HepG2 (cell line): ENCODE measurements at regions not wholly inside any gene's neighbourhood (a gene's known extent, or its start where the extent isn't known, plus 50 kb on each side); places are given as distances from the start of the nearest gene placed in this dataset.

Experiments used
- ATAC-seq: fragments of 200-7000 bp; cut with Tn5 transposase; 3 replicates; pipeline ENCODE4 v1.9.1; 2020; ENCODE audit warnings: mild to moderate bottlenecking, moderate library complexity
- BruUV-seq: library from RNA; stranded (reverse); fragments of 400-500 nt; replicated peaks from 2 replicates; lab custom pipeline; 2021; lab: Mats Ljungman, UMichigan
- CTCF ChIA-PET: fragments of 300-600 bp; formaldehyde crosslinking; extraction: SDS; loops from one replicate; lab custom pipeline; 2021; ENCODE audit warnings: low total read pairs, inconsistent platforms, low intra/inter-chr PET ratio; lab: Yijun Ruan, JAX
- POLR2A ChIA-PET: fragments of 350-600 bp; sonication (Branson Sonifier 250); formaldehyde crosslinking; loops from one replicate; lab custom pipeline; 2020; ENCODE audit warnings: antibody characterized with exemption, inconsistent platforms; lab: Yijun Ruan, JAX
- DNase-seq: peaks from one replicate; pipeline ENCODE4 v3.0.0-alpha.2; 2015; ENCODE audit warnings: low spot score
- FAIRE-seq: peaks from 3 replicates; lab custom pipeline; 2011; peaks lifted over from hg19 to GRCh38; lab: Jason Lieb, UNC
- H2AFZ ChIP-seq: one replicate; pipeline ENCODE4 v1.6.1; 2011; ENCODE audit warnings: low read length, inconsistent platforms
- H3K27ac ChIP-seq: fragments of 300-600 bp; 3 replicates; pipeline ENCODE4 v1.8.0; 2011; ENCODE audit warnings: mixed run types, mild to moderate bottlenecking, mixed read lengths, low read length, inconsistent platforms; ENCODE audit not compliant: insufficient read depth; ENCODE audit errors: extremely low read length
- H3K27me3 ChIP-seq, 2 experiments: fragments of 200-600 bp in 1 of 2; 2 replicates in 1 of 2; 3 replicates in 1 of 2; pipeline versions ENCODE4 v1.6.0 to v1.8.0; 2011; ENCODE audit warnings: low read length in 2 of 2, mild to moderate bottlenecking in 2 of 2, moderate library complexity in 2 of 2, inconsistent platforms in 1 of 2; ENCODE audit not compliant: insufficient read depth in 2 of 2, control insufficient read depth in 1 of 2
- H3K36me3 ChIP-seq, 2 experiments: fragments of 200-600 bp in 1 of 2; replicated peaks in 1 of 2; 2 replicates in 1 of 2; 3 replicates in 1 of 2; pipeline versions ENCODE4 v1.5.1 to v1.8.0; 2011; ENCODE audit warnings: low read length in 2 of 2, inconsistent platforms in 1 of 2; ENCODE audit not compliant: insufficient read depth in 2 of 2, control insufficient read depth in 1 of 2
- H3K4me1 ChIP-seq: 2 replicates; pipeline ENCODE4 v1.5.1; 2012; ENCODE audit warnings: low read length, inconsistent platforms; ENCODE audit not compliant: insufficient read depth
- H3K4me2 ChIP-seq: 2 replicates; pipeline ENCODE4 v1.6.0; 2011; ENCODE audit warnings: low read depth, low read length, inconsistent platforms
- H3K4me3 ChIP-seq, 3 experiments: fragments of 200-600 bp in 1 of 3; sonication (generic), shearing (Covaris generic) in 1 of 3; replicated peaks in 1 of 3; 2 replicates each; pipeline ENCODE4 v1.5.1; 2011 to 2016; ENCODE audit warnings: low read length in 3 of 3, inconsistent platforms in 2 of 3, low read depth in 2 of 3, mild to moderate bottlenecking in 2 of 3, control low read depth in 1 of 3, mixed read lengths in 1 of 3; ENCODE audit not compliant: insufficient read depth in 1 of 3
- H3K79me2 ChIP-seq: one replicate; pipeline ENCODE4 v1.6.1; 2011; ENCODE audit warnings: low read length, inconsistent platforms; ENCODE audit not compliant: insufficient read depth
- H3K9ac ChIP-seq: 2 replicates; pipeline ENCODE4 v1.6.0; 2011; ENCODE audit warnings: mild to moderate bottlenecking, low read depth, low read length, inconsistent platforms; ENCODE audit not compliant: insufficient read depth
- H3K9me3 ChIP-seq: 2 replicates; pipeline ENCODE4 v1.5.1; 2012; ENCODE audit warnings: mild to moderate bottlenecking, low read length
- H4K20me1 ChIP-seq: 2 replicates; pipeline ENCODE4 v1.6.0; 2011; ENCODE audit warnings: inconsistent platforms, mild to moderate bottlenecking, low read length, moderate library complexity; ENCODE audit not compliant: insufficient read depth
- KAT7 ChIP-seq: IDR thresholded peaks from 2 replicates; pipeline ENCODE4 v1.6.1; 2018; ENCODE audit warnings: borderline replicate concordance, missing compliant biosample characterization
- NONO ChIP-seq, 2 experiments: fragments of 450-650 bp in 1 of 2; sonication (generic) in 1 of 2; formaldehyde crosslinking in 1 of 2; IDR thresholded peaks in 1 of 2; conservative IDR thresholded peaks in 1 of 2; 2 replicates each; pipeline versions ENCODE4 v1.6.1 to v1.8.0; 2017 to 2022; ENCODE audit warnings: mild to moderate bottlenecking in 1 of 2, missing genetic modification reagents in 1 of 2, moderate library complexity in 1 of 2
- RORA ChIP-seq: sonication (generic); formaldehyde crosslinking; IDR thresholded peaks from 2 replicates; pipeline ENCODE4 v1.5.0; 2020; ENCODE audit warnings: mild to moderate bottlenecking, missing genetic modification reagents, moderate library complexity
- SALL2 ChIP-seq: sonication (generic); formaldehyde crosslinking; IDR thresholded peaks from 2 replicates; pipeline ENCODE4 v1.8.1; 2023; ENCODE audit warnings: mild to moderate bottlenecking, missing genetic modification reagents, inconsistent platforms
- SMARCC2 ChIP-seq: fragments of 450-650 bp; IDR thresholded peaks from 2 replicates; pipeline ENCODE4 v1.6.1; 2017; ENCODE audit warnings: antibody characterized with exemption, mild to moderate bottlenecking
- SOX13 ChIP-seq, 3 experiments: fragments of 450-650 bp in 1 of 3; sonication (generic) in 1 of 3; formaldehyde crosslinking in 1 of 3; IDR thresholded peaks in 2 of 3; conservative IDR thresholded peaks in 1 of 3; 2 replicates each; pipeline versions ENCODE4 v1.5.0 to v1.6.1; 2016 to 2020; ENCODE audit warnings: antibody characterized with exemption in 1 of 3, mild to moderate bottlenecking in 1 of 3, missing compliant biosample characterization in 1 of 3, missing genetic modification reagents in 1 of 3, moderate library complexity in 1 of 3
- SPEN ChIP-seq: sonication (generic); formaldehyde crosslinking; IDR thresholded peaks from 2 replicates; pipeline ENCODE4 v1.5.1; 2020; ENCODE audit warnings: low read depth, mild to moderate bottlenecking, missing genetic modification reagents
- ZNF253 ChIP-seq: sonication (generic); formaldehyde crosslinking; IDR thresholded peaks from 2 replicates; pipeline ENCODE4 v1.8.0; 2022; ENCODE audit warnings: mild to moderate bottlenecking, missing genetic modification reagents, borderline replicate concordance
- ZNF33A ChIP-seq: sonication (generic); formaldehyde crosslinking; IDR thresholded peaks from 2 replicates; pipeline ENCODE4 v1.5.1; 2020; ENCODE audit warnings: missing genetic modification reagents, mild to moderate bottlenecking, moderate library complexity, borderline replicate concordance
- WGBS: methylation state at CpG from one replicate; pipeline ENCODE4 v1.1.6; 2017; ENCODE audit warnings: low lambda C conversion rate; 5-methylcytosine and 5-hydroxymethylcytosine counted together
- in situ Hi-C: cut with HindIII; loops from 2 replicates; pipeline ENCODE4 v1.10.0; 2017; ENCODE audit warnings: low pct_unique_long_range_greater_than_20kb; ENCODE audit not compliant: extremely low pct_ligation_motif_present
- intact Hi-C: fragments of 100-400 bp; cut with micrococcal nuclease; formaldehyde crosslinking; loops from one replicate; pipeline ENCODE4 v1.10.0; 2022; ENCODE audit not compliant: unreplicated experiment
- TF ChIP-seq, protein P1 (sequence below): sonication (generic); formaldehyde crosslinking; IDR thresholded peaks from one replicate; pipeline ENCODE4 v1.5.1; 2020; ENCODE audit warnings: mild to moderate bottlenecking, missing genetic modification reagents; ENCODE audit errors: not compliant biosample characterization
- TF ChIP-seq, protein P2 (sequence below): sonication (generic); formaldehyde crosslinking; IDR thresholded peaks from 2 replicates; pipeline ENCODE4 v1.4.0; 2020; ENCODE audit warnings: mild to moderate bottlenecking, missing genetic modification reagents

DNA sequence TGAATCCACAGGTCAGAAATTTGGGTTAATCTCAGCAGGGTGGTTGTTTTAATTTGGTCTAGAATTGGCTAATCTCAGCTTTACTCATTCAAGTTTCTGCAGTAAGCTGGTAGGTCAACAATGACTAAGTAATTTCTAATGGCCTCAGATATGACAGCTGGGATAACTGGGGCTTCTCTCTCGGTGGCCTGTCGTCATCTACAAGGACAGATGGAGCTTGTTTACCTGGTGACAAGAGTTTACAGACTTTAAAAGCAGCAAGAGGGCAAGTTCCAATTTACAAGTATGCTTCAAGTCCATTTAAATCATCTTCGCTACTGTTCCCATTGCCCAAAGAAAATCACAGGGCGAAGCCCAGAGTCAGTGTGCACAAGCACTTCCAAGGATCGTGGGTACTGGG, 453.9 kb downstream of the PDHA2 start:
- no peak for FAIRE-seq
- intact Hi-C loops (no loop called here), in situ Hi-C loops (no loop called here)
- no peak overlapping the region for H3K27ac ChIP-seq
- no peaks in the 10 kb centered on the region for H3K36me3 ChIP-seq
- H3K4me2 ChIP-seq, result no peak overlapping the region
- POLR2A ChIA-PET, result no interaction called here
- H3K4me3 ChIP-seq, result no peak overlapping the region
- no peaks in the 10 kb centered on the region for H3K79me2 ChIP-seq
- H2AFZ ChIP-seq, result no peak overlapping the region
- no peaks in the 10 kb centered on the region for H3K9me3 ChIP-seq
- no peaks in the 10 kb centered on the region for H4K20me1 ChIP-seq
- ATAC-seq, result no peak
- 3% methylated on average over 4 of the region's 5 CpGs for WGBS
- no peak overlapping the region for H3K9ac ChIP-seq
- no TSS peak for BruUV-seq
- CTCF ChIA-PET, result no interaction called here
- H3K27me3 ChIP-seq, result no peaks in the 10 kb centered on the region
- no peaks in the 10 kb centered on the region for H3K4me1 ChIP-seq
- DNase-seq, result no peak
- TF ChIP-seq SALL2 (no peak), SPEN (no peak), SOX13 (IDR thresholded peaks at IDR 0.05) (no peak), SOX13 (CRISPR knock-in tag; conservative IDR thresholded peaks at IDR 0.05 in 1 of 2, IDR thresholded peaks at IDR 0.05 in 1 of 2) (no peak), KAT7 (CRISPR knock-in tag) (no peak), SMARCC2 (no peak), ZNF253 (CRISPR knock-in tag) (no peak), NONO (IDR thresholded peaks at IDR 0.05) (no peak), NONO (CRISPR knock-in tag; conservative IDR thresholded peaks at IDR 0.05) (no peak), RORA (CRISPR knock-in tag) (no peak), ZNF33A (CRISPR knock-in tag) (no peak)
- TF ChIP-seq, protein P1, sequence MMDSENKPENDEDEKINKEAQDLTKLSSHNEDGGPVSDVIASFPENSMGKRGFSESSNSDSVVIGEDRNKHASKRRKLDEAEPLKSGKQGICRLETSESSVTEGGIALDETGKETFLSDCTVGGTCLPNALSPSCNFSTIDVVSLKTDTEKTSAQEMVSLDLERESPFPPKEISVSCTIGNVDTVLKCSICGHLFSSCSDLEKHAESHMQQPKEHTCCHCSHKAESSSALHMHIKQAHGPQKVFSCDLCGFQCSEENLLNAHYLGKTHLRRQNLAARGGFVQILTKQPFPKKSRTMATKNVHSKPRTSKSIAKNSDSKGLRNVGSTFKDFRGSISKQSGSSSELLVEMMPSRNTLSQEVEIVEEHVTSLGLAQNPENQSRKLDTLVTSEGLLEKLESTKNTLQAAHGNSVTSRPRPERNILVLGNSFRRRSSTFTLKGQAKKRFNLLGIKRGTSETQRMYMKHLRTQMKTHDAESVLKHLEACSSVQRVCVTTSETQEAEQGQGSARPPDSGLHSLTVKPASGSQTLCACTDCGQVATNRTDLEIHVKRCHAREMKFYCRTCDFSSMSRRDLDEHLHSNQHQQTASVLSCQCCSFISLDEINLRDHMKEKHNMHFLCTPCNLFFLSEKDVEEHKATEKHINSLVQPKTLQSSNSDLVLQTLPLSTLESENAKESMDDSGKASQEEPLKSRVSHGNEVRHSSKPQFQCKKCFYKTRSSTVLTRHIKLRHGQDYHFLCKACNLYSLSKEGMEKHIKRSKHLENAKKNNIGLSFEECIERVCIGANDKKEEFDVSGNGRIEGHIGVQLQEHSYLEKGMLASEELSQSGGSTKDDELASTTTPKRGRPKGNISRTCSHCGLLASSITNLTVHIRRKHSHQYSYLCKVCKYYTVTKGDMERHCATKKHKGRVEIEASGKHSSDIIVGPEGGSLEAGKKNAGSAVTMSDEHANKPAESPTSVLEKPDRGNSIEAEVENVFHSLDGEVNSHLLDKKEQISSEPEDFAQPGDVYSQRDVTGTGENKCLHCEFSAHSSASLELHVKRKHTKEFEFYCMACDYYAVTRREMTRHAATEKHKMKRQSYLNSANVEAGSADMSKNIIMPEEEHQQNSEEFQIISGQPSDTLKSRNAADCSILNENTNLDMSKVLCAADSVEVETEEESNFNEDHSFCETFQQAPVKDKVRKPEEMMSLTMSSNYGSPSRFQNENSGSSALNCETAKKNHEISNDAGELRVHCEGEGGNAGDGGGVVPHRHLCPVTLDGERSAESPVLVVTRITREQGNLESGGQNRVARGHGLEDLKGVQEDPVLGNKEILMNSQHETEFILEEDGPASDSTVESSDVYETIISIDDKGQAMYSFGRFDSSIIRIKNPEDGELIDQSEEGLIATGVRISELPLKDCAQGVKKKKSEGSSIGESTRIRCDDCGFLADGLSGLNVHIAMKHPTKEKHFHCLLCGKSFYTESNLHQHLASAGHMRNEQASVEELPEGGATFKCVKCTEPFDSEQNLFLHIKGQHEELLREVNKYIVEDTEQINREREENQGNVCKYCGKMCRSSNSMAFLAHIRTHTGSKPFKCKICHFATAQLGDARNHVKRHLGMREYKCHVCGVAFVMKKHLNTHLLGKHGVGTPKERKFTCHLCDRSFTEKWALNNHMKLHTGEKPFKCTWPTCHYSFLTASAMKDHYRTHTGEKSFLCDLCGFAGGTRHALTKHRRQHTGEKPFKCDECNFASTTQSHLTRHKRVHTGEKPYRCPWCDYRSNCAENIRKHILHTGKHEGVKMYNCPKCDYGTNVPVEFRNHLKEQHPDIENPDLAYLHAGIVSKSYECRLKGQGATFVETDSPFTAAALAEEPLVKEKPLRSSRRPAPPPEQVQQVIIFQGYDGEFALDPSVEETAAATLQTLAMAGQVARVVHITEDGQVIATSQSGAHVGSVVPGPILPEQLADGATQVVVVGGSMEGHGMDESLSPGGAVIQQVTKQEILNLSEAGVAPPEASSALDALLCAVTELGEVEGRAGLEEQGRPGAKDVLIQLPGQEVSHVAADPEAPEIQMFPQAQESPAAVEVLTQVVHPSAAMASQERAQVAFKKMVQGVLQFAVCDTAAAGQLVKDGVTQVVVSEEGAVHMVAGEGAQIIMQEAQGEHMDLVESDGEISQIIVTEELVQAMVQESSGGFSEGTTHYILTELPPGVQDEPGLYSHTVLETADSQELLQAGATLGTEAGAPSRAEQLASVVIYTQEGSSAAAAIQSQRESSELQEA (CRISPR knock-in tag), result no peak
- TF ChIP-seq, protein P2, sequence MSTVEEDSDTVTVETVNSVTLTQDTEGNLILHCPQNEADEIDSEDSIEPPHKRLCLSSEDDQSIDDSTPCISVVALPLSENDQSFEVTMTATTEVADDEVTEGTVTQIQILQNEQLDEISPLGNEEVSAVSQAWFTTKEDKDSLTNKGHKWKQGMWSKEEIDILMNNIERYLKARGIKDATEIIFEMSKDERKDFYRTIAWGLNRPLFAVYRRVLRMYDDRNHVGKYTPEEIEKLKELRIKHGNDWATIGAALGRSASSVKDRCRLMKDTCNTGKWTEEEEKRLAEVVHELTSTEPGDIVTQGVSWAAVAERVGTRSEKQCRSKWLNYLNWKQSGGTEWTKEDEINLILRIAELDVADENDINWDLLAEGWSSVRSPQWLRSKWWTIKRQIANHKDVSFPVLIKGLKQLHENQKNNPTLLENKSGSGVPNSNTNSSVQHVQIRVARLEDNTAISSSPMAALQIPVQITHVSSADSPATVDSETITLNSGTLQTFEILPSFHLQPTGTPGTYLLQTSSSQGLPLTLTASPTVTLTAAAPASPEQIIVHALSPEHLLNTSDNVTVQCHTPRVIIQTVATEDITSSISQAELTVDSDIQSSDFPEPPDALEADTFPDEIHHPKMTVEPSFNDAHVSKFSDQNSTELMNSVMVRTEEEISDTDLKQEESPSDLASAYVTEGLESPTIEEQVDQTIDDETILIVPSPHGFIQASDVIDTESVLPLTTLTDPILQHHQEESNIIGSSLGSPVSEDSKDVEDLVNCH (CRISPR knock-in tag), result no peak
